ENCODE measurements at regions not wholly inside any gene's neighbourhood (a gene's known extent, or its start where the extent isn't known, plus 50 kb on each side); places are given as distances from the start of the nearest gene placed in this dataset.

DNA sequence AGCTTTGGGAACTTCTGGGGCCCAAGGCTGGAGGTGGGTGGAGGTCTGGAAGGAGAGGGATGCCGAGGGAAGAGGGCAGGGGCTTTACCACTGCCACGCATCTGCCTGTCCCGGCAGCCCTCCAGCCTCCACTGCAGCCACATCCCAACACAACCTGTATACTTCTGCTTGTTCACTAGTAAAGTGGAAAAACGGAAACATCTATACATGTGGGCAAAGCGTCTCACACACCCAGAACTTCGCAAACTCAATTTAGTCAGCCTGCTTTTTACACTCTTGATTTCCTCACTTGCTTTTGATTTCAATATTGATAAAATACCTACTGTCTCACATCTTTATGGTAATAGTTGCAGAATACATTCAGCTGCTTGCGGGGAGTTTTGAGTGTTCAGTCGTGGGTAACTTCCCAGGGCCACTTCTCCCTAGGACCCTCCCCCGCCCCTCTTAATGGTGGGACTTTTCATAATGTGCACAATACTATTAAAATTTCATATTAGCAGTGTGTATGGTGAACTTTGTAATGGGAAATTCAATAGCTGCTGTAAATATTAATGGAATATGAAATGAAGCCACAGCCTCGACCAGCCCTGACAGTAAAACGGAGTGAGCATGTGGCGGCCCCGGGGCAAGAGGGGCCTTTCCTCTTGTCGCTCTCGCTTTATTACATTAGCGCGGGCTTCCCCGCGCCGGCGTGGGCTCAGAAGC lies 85.2 kb downstream of the NR2F2 start:
- no peak for DNase-seq

DNA sequence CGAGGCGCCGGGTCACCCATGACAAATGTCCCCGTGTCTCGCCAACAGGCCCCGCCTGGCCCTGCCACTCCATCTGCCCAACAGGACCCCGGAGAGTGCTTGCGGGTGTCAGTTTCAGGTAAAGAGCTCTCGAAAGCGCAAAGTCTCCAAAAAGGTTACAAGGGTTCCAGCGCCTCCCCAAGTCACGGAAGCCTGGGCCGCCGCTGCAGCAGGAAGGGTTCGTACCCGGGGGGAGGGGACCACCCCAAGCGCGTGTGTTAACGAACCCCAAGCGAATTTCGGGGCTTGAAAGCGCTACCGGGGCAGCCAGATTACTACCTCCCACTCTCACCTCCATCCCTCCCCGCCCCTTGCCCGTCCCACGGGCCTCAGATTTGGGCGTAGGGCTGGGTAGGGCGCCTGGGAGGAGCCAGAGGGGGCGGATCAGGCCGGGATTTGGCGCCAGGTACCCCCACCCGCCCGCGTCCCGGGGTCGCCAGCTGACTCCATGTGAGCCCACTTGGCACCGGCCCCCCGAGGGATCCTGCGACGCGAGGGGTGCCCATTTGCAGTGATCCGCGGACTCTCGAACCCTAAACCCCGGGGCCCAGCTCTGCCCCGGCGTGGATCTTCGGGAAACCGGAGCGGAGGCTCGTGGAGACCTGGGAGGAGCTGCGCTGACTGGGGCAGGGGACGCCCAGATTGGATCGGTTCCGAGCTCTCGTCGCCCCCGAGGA lies 85.9 kb downstream of the NR2F2 start:
- no peak for DNase-seq

DNA sequence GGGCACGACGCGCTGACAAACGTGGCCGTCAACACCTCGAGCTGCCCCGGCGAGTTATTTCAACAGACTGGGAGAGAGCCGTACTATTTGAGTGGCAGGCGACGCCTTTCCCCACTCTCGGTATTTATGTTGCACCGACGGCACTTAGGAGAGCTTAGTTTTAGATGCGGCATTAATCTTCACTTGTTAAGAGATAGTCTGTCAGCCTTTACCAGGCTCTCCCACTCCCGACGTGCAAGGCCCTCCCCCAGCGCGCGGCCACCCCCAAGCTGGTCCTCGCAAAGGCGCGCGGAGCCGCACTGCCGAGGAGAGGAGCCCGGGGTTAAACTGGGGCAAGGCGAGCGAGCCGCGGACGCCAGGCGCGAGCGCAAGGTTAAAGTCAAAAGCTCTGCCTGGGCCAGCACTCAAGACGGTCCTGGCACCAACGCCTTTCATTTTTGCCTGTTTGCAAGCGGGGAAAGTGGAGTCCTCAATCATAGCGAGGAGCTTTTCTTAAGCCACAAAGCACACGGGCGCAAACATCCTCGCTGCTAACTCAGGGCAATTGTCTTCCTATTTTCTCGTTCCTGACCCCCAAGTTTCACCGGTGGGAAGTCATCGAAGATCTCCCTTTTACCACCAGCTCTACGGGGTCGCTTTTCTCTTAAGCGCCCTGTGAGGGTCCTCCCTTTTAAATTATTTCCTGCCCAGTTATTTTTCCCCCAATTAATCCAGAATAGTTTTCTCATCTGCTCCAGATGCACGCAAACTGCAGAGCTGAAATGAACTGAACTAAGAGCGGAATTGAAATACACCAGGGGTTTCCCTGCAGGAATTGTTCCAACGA lies 86.6 kb downstream of the NR2F2 start:
- no peak for DNase-seq

DNA sequence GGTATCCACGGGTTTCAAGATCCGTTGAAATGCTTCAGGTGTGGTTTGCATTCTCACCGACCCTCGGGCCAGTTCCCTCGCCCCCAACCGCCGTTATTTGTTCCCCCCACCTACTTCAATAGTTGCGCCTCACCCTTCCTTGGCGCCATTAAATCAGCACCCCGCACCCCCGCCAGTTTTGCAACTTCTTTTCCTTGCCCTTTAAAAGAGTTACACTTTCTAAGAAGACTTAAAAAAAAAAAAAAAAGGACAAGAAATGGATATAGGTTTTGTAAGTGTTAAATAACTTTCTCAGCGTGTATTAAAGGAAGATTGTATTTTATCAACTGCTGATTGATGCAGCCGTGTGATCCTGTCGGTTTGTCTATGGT lies 87.2 kb downstream of the NR2F2 start:
- no peak for DNase-seq

DNA sequence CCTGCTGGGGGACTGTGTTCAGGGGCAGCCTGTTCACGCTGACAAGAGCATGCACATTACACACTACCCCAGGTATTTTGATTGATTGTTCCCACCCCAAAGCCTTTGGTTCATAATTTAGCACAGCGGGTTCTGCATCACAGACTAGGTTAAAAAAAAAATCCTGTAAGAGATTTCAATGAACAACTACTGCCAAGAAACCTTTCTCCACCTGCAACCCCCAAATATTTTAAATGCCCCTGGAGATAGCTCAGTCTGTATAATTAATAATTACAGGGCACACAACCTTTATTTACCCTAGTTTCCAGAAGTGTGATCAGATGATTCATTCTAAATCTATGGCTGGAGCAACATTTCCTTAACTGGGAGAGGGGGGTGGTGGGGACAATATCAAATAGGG lies 87.6 kb downstream of the NR2F2 start:
- DNase-seq, result no peak

DNA sequence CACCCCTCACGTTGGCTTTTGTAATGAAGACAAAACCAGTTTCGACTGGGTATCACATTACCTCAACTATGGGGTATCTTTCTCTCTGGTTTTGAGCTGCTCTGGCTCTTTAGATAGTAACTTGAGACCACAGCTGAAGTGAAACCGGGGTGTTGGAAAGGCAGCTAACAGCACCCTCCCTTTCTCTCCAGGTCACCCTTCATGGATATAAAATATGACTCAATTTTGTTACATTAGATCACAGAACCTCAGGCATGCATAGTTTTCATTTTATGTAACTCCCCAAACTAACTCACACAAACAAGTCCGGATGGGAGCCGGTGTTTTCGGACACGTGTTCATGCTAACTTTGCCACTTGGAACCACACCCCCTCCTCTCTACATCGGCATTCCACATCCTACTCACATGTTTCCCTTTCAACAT lies 90.7 kb downstream of the NR2F2 start:
- DNase-seq, result no peak

DNA sequence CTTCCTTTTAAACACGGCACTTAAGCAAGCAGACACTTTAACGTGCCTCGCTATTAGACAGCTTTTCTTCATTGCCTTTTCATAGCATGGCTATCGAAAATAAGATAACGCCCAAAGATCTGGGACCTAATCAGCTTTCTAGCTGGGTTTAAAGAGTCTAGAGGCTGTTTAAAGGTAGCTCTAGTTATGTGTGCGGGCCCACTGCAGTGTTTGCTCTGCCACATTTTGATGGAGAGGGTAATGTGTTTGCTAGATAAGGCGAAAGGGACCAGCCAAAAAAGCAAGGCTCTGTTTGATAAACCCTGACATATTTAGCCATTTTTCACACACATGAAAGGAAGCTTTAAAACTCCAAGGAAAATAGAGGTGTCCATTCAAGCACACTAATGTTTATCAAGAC lies 91.6 kb downstream of the NR2F2 start:
- no peak for DNase-seq

DNA sequence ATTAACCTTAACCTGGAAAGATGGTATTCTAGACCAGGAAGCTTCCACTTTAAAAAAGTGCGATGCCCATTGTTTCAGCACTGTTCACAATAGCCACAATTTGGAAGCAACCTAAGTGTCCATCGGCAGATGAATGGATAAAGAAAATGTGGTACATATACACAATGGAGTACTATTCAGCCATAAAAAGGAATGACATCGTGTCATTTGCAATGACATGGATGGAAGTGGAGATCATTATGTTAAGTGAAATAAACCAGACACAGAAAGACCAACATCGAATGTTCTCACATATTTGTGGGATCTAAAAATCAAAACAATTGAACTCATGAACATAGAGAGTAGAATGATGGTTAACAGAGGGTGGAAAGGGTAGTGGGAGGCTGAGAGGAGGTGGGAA lies 94.2 kb downstream of the NR2F2 start:
- DNase-seq, result no peak

DNA sequence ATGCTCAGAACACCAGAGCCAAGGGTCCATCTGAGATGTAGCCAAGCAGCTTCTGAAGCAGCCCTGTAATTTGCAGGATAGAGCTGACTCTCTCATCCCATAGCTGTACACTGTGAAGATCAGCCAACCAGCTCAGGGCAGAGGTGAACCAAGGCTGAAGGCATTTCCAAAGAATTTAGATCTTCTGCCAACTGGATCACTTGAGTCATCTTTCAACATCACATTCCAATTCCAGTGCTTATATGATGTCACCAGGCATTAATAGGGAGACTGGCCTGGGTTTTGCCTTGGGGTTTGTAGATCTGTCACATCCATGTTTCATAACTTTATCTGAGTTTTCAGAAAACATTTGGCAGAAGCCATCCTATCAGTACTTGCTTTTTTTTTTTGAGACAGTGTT lies 98.2 kb downstream of the NR2F2 start:
- no peak for DNase-seq

DNA sequence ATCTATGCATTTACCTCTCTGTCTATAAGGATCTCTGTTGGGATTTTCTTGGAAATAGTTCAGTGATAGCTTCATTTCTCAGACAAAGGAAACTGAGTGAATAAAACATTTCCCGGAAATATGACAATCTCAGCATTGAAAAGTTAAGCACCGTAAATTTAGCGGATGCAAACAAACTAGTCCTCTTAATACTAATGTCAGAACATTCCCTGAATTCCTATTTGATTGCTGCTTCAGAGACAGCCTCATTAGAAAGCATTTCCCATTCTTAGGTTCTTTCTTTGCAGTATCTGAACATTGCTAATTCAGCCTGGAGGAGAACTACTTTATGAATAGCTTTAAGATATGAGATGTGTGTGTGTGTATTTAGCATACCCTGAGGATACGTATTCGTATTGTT lies 101.3 kb downstream of the NR2F2 start:
- no peak for DNase-seq

DNA sequence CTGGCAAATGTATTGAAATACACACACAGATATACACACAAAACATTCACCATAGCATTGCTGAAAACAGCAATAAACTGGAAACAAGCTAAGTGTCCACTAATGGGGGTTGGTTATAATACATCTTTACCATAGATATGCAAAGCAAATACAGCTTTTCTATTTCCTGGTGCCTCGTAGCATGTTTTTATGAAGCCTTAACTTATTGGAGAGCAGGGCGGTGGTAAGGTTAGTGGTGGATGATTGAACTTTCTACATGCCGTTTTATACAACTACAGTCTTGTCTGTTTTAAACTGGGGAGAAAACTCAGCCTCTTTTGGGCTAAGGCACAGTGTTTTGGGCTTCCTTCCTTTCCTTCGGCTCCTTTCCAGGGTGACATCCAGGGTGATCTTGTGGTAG lies 104.5 kb downstream of the NR2F2 start:
- DNase-seq, result no peak

DNA sequence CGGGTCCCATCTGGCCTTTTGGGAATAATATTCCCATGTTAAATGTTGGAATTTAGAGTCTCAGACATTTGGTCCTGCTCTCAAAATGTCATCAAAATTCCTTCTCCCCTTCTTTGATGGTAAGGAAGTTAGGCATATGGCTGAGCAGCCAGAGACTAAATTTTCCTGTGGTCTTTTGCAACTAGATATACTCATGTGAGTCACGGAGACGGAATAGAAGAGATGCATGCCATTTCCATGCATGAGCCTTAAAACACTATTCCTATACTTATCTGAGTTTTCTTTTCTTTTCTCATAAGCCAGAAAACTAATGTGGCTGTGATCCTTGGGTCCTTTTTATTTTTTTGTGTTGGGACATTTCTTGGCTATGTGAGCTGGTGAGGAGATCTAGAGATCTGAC lies 105.3 kb downstream of the NR2F2 start:
- DNase-seq, result no peak

DNA sequence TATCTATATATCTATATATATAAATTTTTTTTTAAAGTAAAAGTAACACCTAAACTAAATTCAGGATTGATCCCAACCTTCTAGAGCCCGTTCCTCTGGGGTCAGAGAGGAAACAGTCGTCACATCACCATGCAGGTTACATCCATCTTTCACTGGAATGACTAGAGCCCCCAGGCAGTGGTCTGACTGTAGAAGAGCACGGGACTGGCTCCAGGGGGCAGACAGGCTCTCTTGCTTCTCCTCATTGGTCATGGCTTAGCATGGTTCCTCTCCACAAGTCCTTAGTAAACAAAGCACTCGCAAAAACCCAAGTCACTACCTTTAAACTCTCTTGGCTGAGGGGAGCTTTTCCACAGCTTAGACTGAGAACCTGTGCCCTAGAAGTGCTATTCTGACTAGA lies 110.5 kb downstream of the NR2F2 start:
- DNase-seq, result no peak

DNA sequence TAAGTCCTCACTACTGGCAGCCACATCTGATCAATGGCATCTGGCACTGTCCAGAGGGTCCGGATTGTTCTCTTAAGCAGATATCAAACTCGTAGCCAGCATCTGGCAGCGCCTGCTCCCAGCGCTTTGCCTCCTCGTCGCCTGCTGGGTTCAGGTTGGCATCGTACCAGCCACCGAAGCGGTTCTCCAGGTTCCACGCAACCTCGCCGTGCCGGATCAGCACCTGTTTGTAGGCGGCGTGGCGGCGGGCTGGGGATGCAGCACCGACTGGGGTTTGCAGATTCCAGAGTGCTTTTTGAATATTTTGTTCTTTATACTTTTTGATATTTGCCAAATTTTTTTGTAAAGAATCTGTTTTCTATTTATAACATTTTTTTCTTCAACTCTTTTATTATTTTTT lies 111.6 kb downstream of the NR2F2 start:
- no peak for DNase-seq

DNA sequence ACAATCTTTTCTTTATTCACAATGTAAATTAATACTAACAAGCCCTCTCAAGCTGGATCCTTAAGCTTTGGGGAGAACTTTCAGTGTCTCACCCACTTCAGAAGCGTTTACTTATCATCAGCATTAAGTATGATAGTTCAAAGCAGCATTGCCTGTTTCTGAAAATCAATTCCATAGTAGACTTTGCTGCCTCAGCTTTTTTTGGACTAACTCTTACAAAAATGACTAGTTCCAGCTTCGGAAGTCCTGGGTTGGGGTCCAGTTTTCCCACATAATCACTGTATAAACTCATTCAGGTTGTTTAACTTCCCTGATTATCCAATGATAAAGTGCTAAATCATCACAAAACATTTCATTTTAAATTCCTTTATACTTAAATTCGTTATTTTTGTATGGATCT lies 114.4 kb downstream of the NR2F2 start:
- no peak for DNase-seq

DNA sequence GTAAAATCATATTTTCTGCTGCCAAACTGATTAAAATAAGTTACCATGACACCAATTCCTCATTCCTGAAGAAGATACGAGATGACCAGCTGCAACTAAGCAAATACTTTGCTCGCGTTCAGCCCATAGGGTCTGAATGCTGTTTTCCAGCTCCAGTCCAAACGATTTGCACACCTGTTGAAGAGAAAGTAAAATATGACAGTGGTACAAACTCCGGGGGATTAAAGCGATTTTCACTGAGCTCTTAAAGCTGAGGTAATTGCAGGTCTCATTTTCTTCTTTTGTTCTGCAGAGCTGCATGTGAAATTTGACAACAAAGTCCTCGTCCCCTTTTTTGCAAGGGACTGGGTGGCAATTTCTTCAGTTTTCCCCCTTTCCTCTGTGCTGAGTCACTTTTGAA lies 118.4 kb downstream of the NR2F2 start:
- no peak for DNase-seq

DNA sequence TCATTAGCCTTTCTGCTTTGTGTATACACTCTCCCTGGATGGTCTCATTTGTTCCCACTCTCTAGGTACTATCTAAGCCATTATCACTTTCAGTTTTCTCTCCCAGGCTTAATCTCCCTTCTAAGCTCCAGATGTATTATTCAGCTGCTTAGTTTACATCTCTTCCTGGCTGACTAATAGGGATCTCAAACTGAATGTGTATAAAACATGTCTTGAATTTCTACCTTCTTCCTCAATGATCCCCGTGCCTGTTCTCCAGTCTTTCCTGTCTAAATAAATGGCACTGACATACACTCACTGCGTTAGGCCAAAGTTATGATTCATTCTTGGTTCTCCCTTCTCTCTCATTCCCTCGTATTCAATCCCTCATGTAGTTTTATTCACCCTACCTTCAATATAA lies 127.3 kb downstream of the NR2F2 start:
- no peak for DNase-seq

DNA sequence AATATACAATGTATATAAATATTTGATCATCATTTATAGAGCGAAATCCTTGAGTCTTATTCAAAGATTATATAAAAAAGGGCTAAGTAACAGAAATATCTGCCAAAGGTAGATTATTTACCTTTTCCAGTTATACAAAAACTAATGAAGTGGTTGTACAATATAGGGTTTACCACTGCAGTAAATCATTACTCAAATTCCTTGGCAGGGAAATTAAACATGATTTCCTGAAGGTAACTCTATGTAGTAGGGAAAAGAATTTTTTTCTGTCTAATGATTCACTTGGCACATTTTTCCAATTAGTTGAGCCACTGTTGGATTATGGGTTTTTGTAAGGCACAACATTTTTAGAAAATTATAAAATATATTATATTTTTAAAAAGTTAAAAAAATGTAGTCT lies 129.6 kb downstream of the NR2F2 start:
- no peak for DNase-seq

DNA sequence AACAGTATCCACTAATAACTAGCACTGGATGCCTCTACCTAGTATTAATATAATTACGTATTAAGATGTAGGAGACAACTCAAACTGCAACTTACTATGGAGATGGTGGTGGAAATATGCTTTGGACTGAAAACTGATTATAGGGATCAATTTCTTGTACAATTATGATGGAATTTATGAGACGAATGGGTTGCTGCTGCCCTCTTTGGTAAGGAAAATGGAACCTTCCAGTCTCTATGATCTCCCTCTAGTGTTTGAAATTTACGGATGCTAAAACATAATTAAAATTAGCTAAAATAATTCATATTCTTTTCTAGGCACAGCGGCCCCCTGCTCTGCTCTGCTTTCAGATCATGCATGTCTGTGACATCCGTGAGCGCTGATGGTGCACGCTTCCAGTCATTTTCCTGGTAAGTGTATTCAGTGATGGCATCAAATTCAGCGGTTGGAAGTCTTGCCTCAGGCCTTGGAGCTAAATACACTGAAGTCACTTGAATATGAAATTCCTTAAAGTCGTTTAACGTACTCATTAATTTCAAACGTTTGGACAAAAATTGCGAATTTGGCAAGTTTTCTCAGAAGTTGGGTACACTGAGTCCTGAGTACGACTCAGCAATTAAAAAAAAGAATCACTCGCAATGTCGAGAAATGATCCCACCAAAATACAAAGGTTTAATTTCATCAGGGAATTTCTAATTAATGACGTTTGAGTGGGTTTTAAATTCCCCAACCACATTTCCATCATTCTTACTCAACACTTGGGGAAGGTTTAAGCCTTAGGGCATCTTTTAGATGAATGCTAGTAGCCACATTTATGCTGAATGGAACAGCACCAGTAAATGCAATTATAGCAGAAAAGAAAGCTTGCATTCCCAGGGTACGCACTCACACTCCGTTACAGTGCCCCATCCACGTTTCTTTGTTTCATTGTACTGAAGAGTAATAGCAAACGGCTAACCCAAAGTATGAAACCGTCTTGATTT lies 132.6 kb downstream of the NR2F2 start:
- DNase-seq, result no peak

DNA sequence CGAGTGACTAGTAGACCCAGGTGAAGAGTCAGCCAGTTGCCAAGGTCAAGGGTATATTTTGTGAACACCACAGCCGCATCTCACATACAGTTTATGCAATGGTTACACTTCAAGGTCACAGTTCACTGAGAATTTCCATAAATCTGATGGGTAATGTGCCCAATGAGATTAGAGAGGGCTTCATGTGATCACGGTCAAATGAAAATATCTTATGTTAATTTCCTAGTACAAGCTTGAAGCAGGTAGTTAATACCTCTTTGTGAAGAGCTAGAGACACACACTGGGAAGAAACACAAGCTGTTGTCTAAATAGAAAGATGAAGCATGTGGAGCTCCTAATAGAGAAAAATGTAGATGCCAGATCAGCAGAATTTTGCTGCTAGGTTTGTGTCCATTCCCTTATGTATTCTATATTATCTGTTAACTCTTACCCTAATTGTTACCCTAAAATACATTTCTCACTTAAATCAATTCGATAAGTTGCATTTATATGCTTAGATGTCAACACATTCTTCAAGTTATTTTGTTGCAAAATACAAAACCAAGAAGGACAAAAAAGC lies 136.0 kb downstream of the NR2F2 start:
- DNase-seq, result no peak

DNA sequence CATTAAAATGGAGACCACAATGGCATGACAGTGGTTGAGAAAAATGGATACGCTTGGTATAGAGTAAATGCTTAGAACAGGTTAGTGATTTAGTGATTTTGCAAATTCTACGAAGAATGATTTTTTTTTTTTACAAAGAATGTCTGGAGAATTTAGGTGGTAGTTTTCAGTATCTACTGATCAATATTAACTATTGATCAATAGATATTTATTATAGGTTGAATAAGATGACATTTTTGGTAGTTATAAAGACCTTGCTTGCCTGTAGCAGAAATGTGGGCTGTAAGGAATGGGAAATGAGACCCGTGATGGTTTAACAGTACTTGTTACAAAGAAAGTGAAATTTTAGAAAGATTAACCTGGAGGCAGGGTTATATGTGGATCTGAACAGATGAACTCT lies 137.5 kb downstream of the NR2F2 start:
- DNase-seq, result no peak

DNA sequence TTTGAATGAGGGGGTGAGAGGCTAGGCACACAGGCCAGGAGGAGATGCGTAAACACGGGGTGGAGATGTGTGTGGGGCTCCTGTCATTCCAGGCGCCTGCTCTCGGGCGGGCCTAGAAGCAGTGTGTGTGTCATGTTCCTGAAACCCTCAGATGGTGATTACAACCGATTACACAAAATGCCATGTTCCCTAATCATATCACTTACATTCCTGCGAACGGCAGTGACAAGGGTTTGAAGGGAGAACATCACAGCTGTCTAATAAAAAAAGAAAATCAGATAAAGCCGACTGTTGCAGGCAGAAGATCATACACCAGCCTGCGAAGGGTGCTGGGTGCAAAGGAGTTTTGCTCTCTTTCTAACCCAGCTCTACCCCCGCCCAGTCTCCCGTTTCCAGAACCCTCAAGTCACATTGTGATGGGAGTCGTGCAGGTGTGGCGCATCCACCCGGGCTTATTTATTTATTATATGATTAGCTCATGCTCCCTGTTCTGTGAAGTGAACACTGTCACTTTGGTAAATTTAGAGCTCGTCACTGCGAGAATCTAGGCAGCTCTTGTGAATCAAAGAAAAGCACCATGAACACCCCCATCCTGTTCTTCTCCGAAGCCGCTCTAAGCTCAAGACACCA lies 140.3 kb downstream of the NR2F2 start:
- no peak for DNase-seq
